CD8-positive, alpha-beta memory T cell (primary cell): ENCODE measurements at regions not wholly inside any gene's neighbourhood (a gene's known extent, or its start where the extent isn't known, plus 50 kb on each side); places are given as distances from the start of the nearest gene placed in this dataset.

Experiments
- CTCF ChIA-PET: fragments of 350-600 bp; sonication (Branson Sonifier 250); formaldehyde crosslinking; loops from one replicate; lab custom pipeline; 2021; ENCODE audit warnings: antibody characterized with exemption; lab: Charles Lee
- POLR2A ChIA-PET: fragments of 350-600 bp; sonication (Branson Sonifier 250); formaldehyde crosslinking; loops from one replicate; lab custom pipeline; 2021; ENCODE audit warnings: antibody characterized with exemption; lab: Charles Lee
- DNase-seq, 5 donors: peaks; one replicate each; pipeline versions ENCODE4 v3.0.0 to v3.0.0-alpha.2; 2020 to 2022; ENCODE audit warnings: mixed read lengths in 1 of 5
- H3K27ac ChIP-seq: one replicate; pipeline ENCODE4 v1.7.0; 2013; ENCODE audit warnings: low read depth, mild to moderate bottlenecking, low read length, moderate library complexity
- H3K27me3 ChIP-seq: 2 replicates; pipeline ENCODE4 v1.7.0; 2013; ENCODE audit warnings: low read length, mild to moderate bottlenecking; ENCODE audit not compliant: insufficient read depth, poor library complexity, severe bottlenecking
- H3K36me3 ChIP-seq: 2 replicates; pipeline ENCODE4 v1.7.0; 2013; ENCODE audit warnings: mild to moderate bottlenecking, low read length, moderate library complexity; ENCODE audit not compliant: insufficient read depth
- H3K4me1 ChIP-seq: 2 replicates; pipeline ENCODE4 v1.7.0; 2013; ENCODE audit warnings: mild to moderate bottlenecking, low read length, moderate library complexity; ENCODE audit not compliant: insufficient read depth
- H3K4me3 ChIP-seq: 2 replicates; pipeline ENCODE4 v1.7.0; 2013; ENCODE audit warnings: mild to moderate bottlenecking, low read length
- H3K9me3 ChIP-seq: 2 replicates; pipeline ENCODE4 v1.7.0; 2013; ENCODE audit warnings: mild to moderate bottlenecking, low read length
- H3K27ac Mint-ChIP-seq, 8 donors: one replicate each; pipeline ENCODE4 v1.8.0; 2020 to 2021; ENCODE audit warnings: mixed read lengths in 8 of 8, mild to moderate bottlenecking in 6 of 8, inconsistent platforms in 3 of 8, moderate library complexity in 3 of 8
- H3K27me3 Mint-ChIP-seq, 2 donors: one replicate each; pipeline ENCODE4 v1.8.0; 2020 to 2021; ENCODE audit warnings: mixed read lengths in 2 of 2, mild to moderate bottlenecking in 1 of 2, moderate library complexity in 1 of 2
- H3K36me3 Mint-ChIP-seq, 3 donors: one replicate each; pipeline ENCODE4 v1.8.0; 2020 to 2021; ENCODE audit warnings: mixed read lengths in 3 of 3, inconsistent platforms in 1 of 3, mild to moderate bottlenecking in 1 of 3
- H3K4me1 Mint-ChIP-seq, 3 donors: one replicate each; pipeline ENCODE4 v1.8.0; 2020 to 2021; ENCODE audit warnings: mixed read lengths in 3 of 3, inconsistent platforms in 1 of 3, mild to moderate bottlenecking in 1 of 3
- H3K4me3 Mint-ChIP-seq, 7 donors: one replicate each; pipeline ENCODE4 v1.8.0; 2020 to 2021; ENCODE audit warnings: mixed read lengths in 7 of 7, mild to moderate bottlenecking in 6 of 7, moderate library complexity in 4 of 7, inconsistent platforms in 2 of 7
- H3K9me3 Mint-ChIP-seq, 5 donors: one replicate each; pipeline ENCODE4 v1.8.0; 2020 to 2022; ENCODE audit warnings: mixed read lengths in 5 of 5, mild to moderate bottlenecking in 3 of 5, moderate library complexity in 2 of 5, inconsistent platforms in 1 of 5

GRCh38 chr2:19300961-19301360 lies 57.5 kb downstream of the OSR1 start:
- no peaks in the 10 kb centered on the region for H3K4me1 Mint-ChIP-seq
- H3K36me3 Mint-ChIP-seq: peaks cover 0 to 16% (median 2%) of the 10 kb centered on the region in 3 donors
- H3K9me3 ChIP-seq: no peaks in the 10 kb centered on the region
- H3K27ac Mint-ChIP-seq: no peak overlapping the region
- no peak overlapping the region for H3K4me3 Mint-ChIP-seq
- no peaks in the 10 kb centered on the region for H3K4me1 ChIP-seq
- H3K36me3 ChIP-seq: no peaks in the 10 kb centered on the region
- no peak overlapping the region for H3K4me3 ChIP-seq
- DNase-seq: no peak
- H3K27me3 ChIP-seq: no peaks in the 10 kb centered on the region
- POLR2A ChIA-PET: no interaction called here
- H3K27ac ChIP-seq: no peak overlapping the region
- peaks cover 0 to 2% of the 10 kb centered on the region in 2 donors for H3K27me3 Mint-ChIP-seq
- CTCF ChIA-PET: no interaction called here
- peaks cover 0 to 6% (median 3%) of the 10 kb centered on the region in 5 donors for H3K9me3 Mint-ChIP-seq

- Histone ChIP-seq H3K36me3 (no peaks in the 10 kb centered on the region), H3K4me3 (no peak overlapping the region), H3K4me1 (no peaks in the 10 kb centered on the region), H3K9me3 (no peaks in the 10 kb centered on the region), H3K27me3 (no peaks in the 10 kb centered on the region), H3K27ac (no peak overlapping the region)
- Mint-ChIP-seq H3K27ac (no peak overlapping the region), H3K36me3 (peaks cover 0 to 4% (median 0%) of the 10 kb centered on the region in 3 donors), H3K4me1 (no peaks in the 10 kb centered on the region), H3K27me3 (peaks cover 0 to 2% of the 10 kb centered on the region in 2 donors), H3K4me3 (no peak overlapping the region), H3K9me3 (peaks cover 0 to 3% (median 0%) of the 10 kb centered on the region in 5 donors)
- ChIA-PET POLR2A (no interaction called here), CTCF (no interaction called here)
- DNase-seq: no peak
Measured at GRCh38 chr2:19299522-19299921, 58.9 kb downstream of the OSR1 start.

GRCh38 chr2:19299032-19299431 lies 59.4 kb downstream of the OSR1 start:
- Mint-ChIP-seq H3K9me3 (no peaks in the 10 kb centered on the region), H3K4me3 (no peak overlapping the region), H3K27ac (no peak overlapping the region), H3K4me1 (no peaks in the 10 kb centered on the region), H3K27me3 (peaks cover 0 to 2% of the 10 kb centered on the region in 2 donors), H3K36me3 (peaks cover 0 to 4% (median 0%) of the 10 kb centered on the region in 3 donors)
- ChIA-PET POLR2A (no interaction called here), CTCF (no interaction called here)
- H3K36me3 ChIP-seq: no peaks in the 10 kb centered on the region
- no peaks in the 10 kb centered on the region for H3K9me3 ChIP-seq
- DNase-seq: no peak
- H3K27ac ChIP-seq: no peak overlapping the region
- H3K4me3 ChIP-seq: no peak overlapping the region
- no peaks in the 10 kb centered on the region for H3K4me1 ChIP-seq
- no peaks in the 10 kb centered on the region for H3K27me3 ChIP-seq

GRCh38 chr2:19297716-19298115 lies 60.7 kb downstream of the OSR1 start:
- Mint-ChIP-seq H3K27me3 (no peaks in the 10 kb centered on the region), H3K9me3 (no peaks in the 10 kb centered on the region), H3K4me3 (no peak overlapping the region), H3K27ac (no peak overlapping the region), H3K36me3 (peaks cover 0 to 4% (median 0%) of the 10 kb centered on the region in 3 donors), H3K4me1 (no peaks in the 10 kb centered on the region)
- Histone ChIP-seq H3K36me3 (no peaks in the 10 kb centered on the region), H3K4me3 (no peak overlapping the region), H3K9me3 (no peaks in the 10 kb centered on the region), H3K27ac (no peak overlapping the region), H3K27me3 (no peaks in the 10 kb centered on the region), H3K4me1 (no peaks in the 10 kb centered on the region)
- ChIA-PET POLR2A (no interaction called here), CTCF (no interaction called here)
- DNase-seq: no peak

- ChIA-PET POLR2A (no interaction called here), CTCF (no interaction called here)
- no peaks in the 10 kb centered on the region for H3K9me3 ChIP-seq
- H3K4me1 ChIP-seq: no peaks in the 10 kb centered on the region
- Mint-ChIP-seq H3K36me3 (no peaks in the 10 kb centered on the region), H3K9me3 (no peaks in the 10 kb centered on the region), H3K4me1 (peaks cover 3 to 8% (median 7%) of the 10 kb centered on the region in 3 donors), H3K27me3 (no peaks in the 10 kb centered on the region), H3K27ac (no peak overlapping the region), H3K4me3 (no peak overlapping the region)
- no peak overlapping the region for H3K4me3 ChIP-seq
- H3K36me3 ChIP-seq: no peaks in the 10 kb centered on the region
- no peak overlapping the region for H3K27ac ChIP-seq
- no peaks in the 10 kb centered on the region for H3K27me3 ChIP-seq
- DNase-seq: no peak
Measured at GRCh38 chr2:19295998-19296502, 62.4 kb downstream of the OSR1 start.

- CTCF ChIA-PET: no interaction called here
- POLR2A ChIA-PET: no interaction called here
- no peak overlapping the region for H3K4me3 ChIP-seq
- no peaks in the 10 kb centered on the region for H3K9me3 Mint-ChIP-seq
- no peak for DNase-seq
- H3K27me3 Mint-ChIP-seq: no peaks in the 10 kb centered on the region
- peaks cover 0 to 9% (median 0%) of the 10 kb centered on the region in 3 donors for H3K36me3 Mint-ChIP-seq
- no peaks in the 10 kb centered on the region for H3K36me3 ChIP-seq
- H3K4me3 Mint-ChIP-seq: no peak overlapping the region
- H3K27me3 ChIP-seq: no peaks in the 10 kb centered on the region
- H3K4me1 Mint-ChIP-seq: peaks cover 3 to 8% (median 7%) of the 10 kb centered on the region in 3 donors
- no peaks in the 10 kb centered on the region for H3K9me3 ChIP-seq
- H3K27ac Mint-ChIP-seq: no peak overlapping the region
- H3K27ac ChIP-seq: no peak overlapping the region
- H3K4me1 ChIP-seq: no peaks in the 10 kb centered on the region
Measured at GRCh38 chr2:19292007-19292406, 66.4 kb downstream of the OSR1 start.

- CTCF ChIA-PET: no interaction called here
- POLR2A ChIA-PET: no interaction called here
- Mint-ChIP-seq H3K27ac (peak overlapping the region in 1 of 8 donors; percentile 8), H3K4me3 (no peak overlapping the region), H3K27me3 (peaks cover 5 to 6% of the 10 kb centered on the region in 2 donors), H3K4me1 (peaks cover 3 to 8% (median 7%) of the 10 kb centered on the region in 3 donors), H3K9me3 (peaks cover 0 to 7% (median 0%) of the 10 kb centered on the region in 5 donors), H3K36me3 (peaks cover 0 to 20% (median 0%) of the 10 kb centered on the region in 3 donors)
- Histone ChIP-seq H3K4me3 (no peak overlapping the region), H3K27me3 (no peaks in the 10 kb centered on the region), H3K36me3 (no peaks in the 10 kb centered on the region), H3K27ac (no peak overlapping the region), H3K4me1 (no peaks in the 10 kb centered on the region), H3K9me3 (no peaks in the 10 kb centered on the region)
- DNase-seq: no peak
Measured at GRCh38 chr2:19288291-19288690, 70.1 kb downstream of the OSR1 start.

GRCh38 chr2:19287324-19287723 lies 71.1 kb downstream of the OSR1 start:
- Mint-ChIP-seq H3K9me3 (peaks cover 0 to 15% (median 4%) of the 10 kb centered on the region in 5 donors), H3K27ac (no peak overlapping the region), H3K4me1 (peaks cover 1 to 5% (median 4%) of the 10 kb centered on the region in 3 donors), H3K27me3 (peaks cover 8 to 12% of the 10 kb centered on the region in 2 donors), H3K36me3 (peaks cover 0 to 27% (median 0%) of the 10 kb centered on the region in 3 donors), H3K4me3 (no peak overlapping the region)
- H3K27ac ChIP-seq: no peak overlapping the region
- no peaks in the 10 kb centered on the region for H3K9me3 ChIP-seq
- H3K36me3 ChIP-seq: no peaks in the 10 kb centered on the region
- no peak for DNase-seq
- CTCF ChIA-PET: no interaction called here
- no peak overlapping the region for H3K4me3 ChIP-seq
- H3K27me3 ChIP-seq: no peaks in the 10 kb centered on the region
- no peaks in the 10 kb centered on the region for H3K4me1 ChIP-seq
- POLR2A ChIA-PET: no interaction called here
